ENCODE measurements at regions not wholly inside any gene's neighbourhood (a gene's known extent, or its start where the extent isn't known, plus 50 kb on each side); places are given as distances from the start of the nearest gene placed in this dataset.

- H2BK5ac ChIP-seq (ENCODE audit: low read depth, low read length): no peak overlapping the region
- H3K14ac ChIP-seq (ENCODE audit: insufficient read length): no peak overlapping the region
- H3K4me2 ChIP-seq (ENCODE audit: insufficient read depth in 1 of 2, low read depth in 2 of 2, low read length in 2 of 2): no peak overlapping the region
- 92% methylated on average over 9 of the region's 9 CpGs; no CpG with 5 or more reads in 1 of the 2 experiments for WGBS, 2 experiments (ENCODE audit: extremely low coverage in 1 of 2, insufficient coverage in 1 of 2, insufficient read length in 1 of 2, insufficient replicate concordance in 2 of 2, low coverage in 1 of 2, low lambda C conversion rate in 2 of 2, missing lambda C conversion rate in 1 of 2)
- no peak overlapping the region for H3K56ac ChIP-seq (replicated peaks; ENCODE audit: insufficient read length, low read depth, low read length)
- H4K91ac ChIP-seq (replicated peaks; ENCODE audit: insufficient read length, low read length): no peak overlapping the region
- H4K5ac ChIP-seq (ENCODE audit: insufficient read length, low read depth, low read length): no peak overlapping the region
- TF ChIP-seq SP2 (IDR thresholded peaks at IDR 0.05; ENCODE audit: low read length): no peak
- no peaks in the 10 kb centered on the region for H4K20me1 ChIP-seq (replicated peaks in 1 of 2; ENCODE audit: control insufficient read depth in 1 of 2, insufficient read depth in 2 of 2, low read length in 2 of 2)
- H3K9me3 ChIP-seq (ENCODE audit: insufficient read depth in 2 of 2, low read depth in 1 of 2, low read length in 1 of 2): peaks cover 1 to 2% of the 10 kb centered on the region in 2 experiments; a peak in 1 of 4 replicates
- H4K8ac ChIP-seq (ENCODE audit: extremely low read depth, insufficient read depth, low read length): no peak overlapping the region
- no peak overlapping the region for H3K4ac ChIP-seq (replicated peaks; ENCODE audit: insufficient read length, low read depth, low read length)
- H2BK120ac ChIP-seq (replicated peaks; ENCODE audit: low read depth, low read length): no peak overlapping the region
- no peaks in the 10 kb centered on the region for H3K4me1 ChIP-seq (replicated peaks in 1 of 4; ENCODE audit: control insufficient read depth in 3 of 4, insufficient read depth in 4 of 4, low read length in 3 of 4)
- DNase-seq (ENCODE audit: low read depth in 1 of 2, low spot score in 2 of 2) (no peak), FAIRE-seq (no peak)
- H2BK12ac ChIP-seq (ENCODE audit: low read depth, low read length): no peak overlapping the region
- no peak overlapping the region for H2AFZ ChIP-seq (ENCODE audit: low read length)
- peaks cover 2% of the 10 kb centered on the region; the same call in 1 of the 2 replicates for H3K23me2 ChIP-seq (ENCODE audit: low read depth, low read length)
- no peaks in the 10 kb centered on the region for H3K36me3 ChIP-seq (ENCODE audit: control insufficient read depth in 2 of 4, insufficient read depth in 4 of 4, low read length in 3 of 4)
- no peaks in the 10 kb centered on the region for H3K79me2 ChIP-seq (ENCODE audit: control insufficient read depth in 1 of 2, insufficient read depth in 2 of 2, low read length in 2 of 2)
- H3K79me1 ChIP-seq (ENCODE audit: low read depth, low read length): no peaks in the 10 kb centered on the region
- no peak overlapping the region for H3K23ac ChIP-seq (ENCODE audit: insufficient read length)
- ChIA-PET CTCF (ENCODE audit: partially characterized antibody) (no interaction called here), POLR2A (ENCODE audit: partially characterized antibody) (interaction anchor here (1.2 kb wide), 1 partner anchor 21 kb away, joined by 3 read pairs; no protein-coding TSS in a partner anchor)
- no peak overlapping the region for H3K27ac ChIP-seq (ENCODE audit: low read depth, low read length)
- no peak overlapping the region for H2BK15ac ChIP-seq (ENCODE audit: low read length)
- H3K18ac ChIP-seq (ENCODE audit: extremely low read depth, low read length): no peak overlapping the region
- no peak overlapping the region for H3K4me3 ChIP-seq (ENCODE audit: extremely low read depth in 1 of 4, insufficient read depth in 2 of 4, low read depth in 3 of 4, low read length in 4 of 4)
- no peaks in the 10 kb centered on the region for H3K27me3 ChIP-seq (replicated peaks in 1 of 4; ENCODE audit: control insufficient read depth in 3 of 4, extremely low read depth in 1 of 4, insufficient read depth in 3 of 4, low read length in 3 of 4)
- H2BK20ac ChIP-seq (ENCODE audit: low read length): no peak overlapping the region
- no peak overlapping the region for H2AK5ac ChIP-seq (ENCODE audit: low read depth, low read length)
- H3K9ac ChIP-seq (replicated peaks in 1 of 4; ENCODE audit: extremely low read depth in 1 of 4, low read depth in 3 of 4, low read length in 3 of 4): no peak overlapping the region
Measured at GRCh38 chr13:22866221-22866620, 314.6 kb upstream of the SGCG start.
